Activated CD8-positive, alpha-beta T cell treated with anti-CD3 and anti-CD28 coated beads, Interleukin-2, amount 10 ng/mL, durations not matched to agents 7 days and 5 days (primary cell): ENCODE measurements at regions not wholly inside any gene's neighbourhood (a gene's known extent, or its start where the extent isn't known, plus 50 kb on each side); places are given as distances from the start of the nearest gene placed in this dataset.

Experiments
- ATAC-seq: fragments of 150-1000 bp; cut with Tn5 transposase; one replicate; pipeline ENCODE4 v1.10.0; 2021; ENCODE audit warnings: moderate library complexity
- CTCF ChIA-PET: fragments of 350-600 bp; sonication (Branson Sonifier 250); formaldehyde crosslinking; loops from one replicate; lab custom pipeline; 2021; ENCODE audit warnings: antibody characterized with exemption; lab: Charles Lee
- POLR2A ChIA-PET: fragments of 350-600 bp; sonication (Branson Sonifier 250); formaldehyde crosslinking; loops from one replicate; lab custom pipeline; 2021; ENCODE audit warnings: antibody characterized with exemption; lab: Charles Lee
- DNase-seq: peaks from one replicate; pipeline ENCODE4 v3.0.0-alpha.2; 2020
- H3K27ac Mint-ChIP-seq: one replicate; pipeline ENCODE4 v1.8.0; 2021; ENCODE audit warnings: mild to moderate bottlenecking, mixed read lengths
- H3K27me3 Mint-ChIP-seq: one replicate; pipeline ENCODE4 v1.8.0; 2021; ENCODE audit warnings: low read depth, mixed read lengths
- H3K36me3 Mint-ChIP-seq: one replicate; pipeline ENCODE4 v1.8.0; 2021; ENCODE audit warnings: low read depth, mixed read lengths
- H3K4me1 Mint-ChIP-seq: one replicate; pipeline ENCODE4 v1.8.0; 2021; ENCODE audit warnings: low read depth, mixed read lengths
- H3K4me3 Mint-ChIP-seq: one replicate; pipeline ENCODE4 v1.8.0; 2021; ENCODE audit warnings: mild to moderate bottlenecking, mixed read lengths
- H3K9me3 Mint-ChIP-seq: one replicate; pipeline ENCODE4 v1.8.0; 2022; ENCODE audit warnings: mixed read lengths; ENCODE audit not compliant: insufficient read depth

- POLR2A ChIA-PET = no interaction called here
- Mint-ChIP-seq H3K4me3 (no peak overlapping the region), H3K9me3 (no peaks in the 10 kb centered on the region), H3K36me3 (no peaks in the 10 kb centered on the region), H3K27me3 (no peaks in the 10 kb centered on the region), H3K4me1 (no peaks in the 10 kb centered on the region), H3K27ac (no peak overlapping the region)
- ATAC-seq (no peak), DNase-seq (no peak)
- CTCF ChIA-PET = no interaction called here
Observed at GRCh38 chr6:95519228-95520037, 57.9 kb upstream of the MANEA start.

DNA sequence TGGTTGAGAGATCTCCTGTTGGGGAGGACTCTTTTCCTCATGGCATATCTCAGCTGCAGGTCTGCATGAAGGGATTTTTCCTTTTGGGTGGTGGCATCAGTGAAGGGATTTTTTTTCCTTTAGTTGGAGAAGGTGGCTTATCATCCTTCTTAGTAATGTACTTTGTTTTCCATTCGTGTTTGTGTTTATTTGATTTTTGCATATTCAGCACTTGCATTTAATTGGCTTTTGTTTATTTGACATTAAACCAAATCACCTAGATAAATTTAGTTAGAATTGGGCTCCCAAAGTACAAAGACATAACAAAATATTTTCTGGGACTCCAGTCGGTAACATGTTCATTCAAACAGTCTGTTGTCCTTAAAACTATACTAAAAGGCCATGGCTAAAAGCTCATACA, 56.2 kb upstream of the MANEA start:
- no peak for ATAC-seq
- H3K27ac Mint-ChIP-seq = no peak overlapping the region
- ChIA-PET POLR2A (no interaction called here), CTCF (no interaction called here)
- H3K4me1 Mint-ChIP-seq = no peaks in the 10 kb centered on the region
- no peak overlapping the region for H3K4me3 Mint-ChIP-seq
- no peaks in the 10 kb centered on the region for H3K36me3 Mint-ChIP-seq
- no peak for DNase-seq
- H3K27me3 Mint-ChIP-seq = no peaks in the 10 kb centered on the region
- H3K9me3 Mint-ChIP-seq = no peaks in the 10 kb centered on the region
